Transverse colon (tissue), 4 donors: ENCODE measurements at regions not wholly inside any gene's neighbourhood (a gene's known extent, or its start where the extent isn't known, plus 50 kb on each side); places are given as distances from the start of the nearest gene placed in this dataset.

ENCODE experiments used
- EP300 ChIP-seq: sonication (generic); formaldehyde crosslinking; IDR thresholded peaks from one replicate; pipeline ENCODE4 v1.6.1; 2017; ENCODE audit warnings: antibody characterized with exemption, low read depth
- POLR2A ChIP-seq: fragments of 450-650 bp; IDR thresholded peaks from one replicate; pipeline ENCODE4 v1.6.1; 2016; ENCODE audit warnings: antibody characterized with exemption, mild to moderate bottlenecking, moderate library complexity
- POLR2AphosphoS5 ChIP-seq, 3 donors: sonication (generic); formaldehyde crosslinking; IDR thresholded peaks; one replicate each; pipeline ENCODE4 v1.6.1; 2016; ENCODE audit warnings: antibody characterized with exemption in 3 of 3
- TF ChIP-seq, protein P1 (sequence below), 5 experiments: fragments of 200-600 bp in 3 of 5; fragments of 450-650 bp in 2 of 5; sonication (generic) in 3 of 5; IDR thresholded peaks; 1 replicate in 2 of 5; 2 replicates in 3 of 5; pipeline ENCODE4 v1.5.1; 2016 to 2017; ENCODE audit warnings: antibody characterized with exemption in 5 of 5, inconsistent platforms in 3 of 5, mild to moderate bottlenecking in 2 of 5, moderate library complexity in 1 of 5

DNA sequence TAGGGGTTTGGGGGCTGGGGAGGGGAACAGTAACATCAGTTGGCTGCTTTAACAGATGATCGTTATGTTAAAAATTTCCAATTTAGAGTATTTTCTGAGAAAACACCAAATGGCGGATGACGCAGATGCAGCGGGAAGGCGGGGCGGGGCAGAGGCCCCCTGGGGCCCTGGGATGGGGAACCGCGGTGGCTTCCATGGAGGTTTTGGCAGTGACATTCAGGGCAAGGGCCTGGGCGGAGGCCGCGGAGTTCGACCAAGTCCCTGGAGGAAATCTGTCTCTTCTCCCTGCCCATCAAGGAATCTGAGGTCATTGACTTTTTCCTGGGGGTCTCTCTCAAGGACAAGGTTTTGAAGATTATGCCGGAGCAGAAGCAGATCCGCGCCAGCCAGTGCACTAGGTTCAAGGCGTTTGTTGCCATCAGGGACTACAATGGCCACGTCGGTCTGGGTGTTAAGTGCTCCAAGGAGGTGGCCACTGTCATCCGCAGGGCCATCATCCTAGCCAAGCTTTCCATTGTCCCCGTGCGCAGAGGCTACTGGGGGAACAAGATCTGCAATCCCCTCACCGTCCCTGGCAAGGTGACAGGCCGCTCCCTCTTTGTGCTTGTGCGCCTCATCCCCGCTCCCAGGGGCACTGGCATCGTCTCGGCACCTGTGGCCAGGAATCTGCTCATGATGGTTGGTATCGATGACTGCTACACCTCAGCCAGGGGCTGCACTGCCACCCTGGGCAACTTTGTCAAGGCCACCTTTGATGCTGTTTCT lies 310.2 kb downstream of the PTPRC start:
- TF ChIP-seq, protein P1, sequence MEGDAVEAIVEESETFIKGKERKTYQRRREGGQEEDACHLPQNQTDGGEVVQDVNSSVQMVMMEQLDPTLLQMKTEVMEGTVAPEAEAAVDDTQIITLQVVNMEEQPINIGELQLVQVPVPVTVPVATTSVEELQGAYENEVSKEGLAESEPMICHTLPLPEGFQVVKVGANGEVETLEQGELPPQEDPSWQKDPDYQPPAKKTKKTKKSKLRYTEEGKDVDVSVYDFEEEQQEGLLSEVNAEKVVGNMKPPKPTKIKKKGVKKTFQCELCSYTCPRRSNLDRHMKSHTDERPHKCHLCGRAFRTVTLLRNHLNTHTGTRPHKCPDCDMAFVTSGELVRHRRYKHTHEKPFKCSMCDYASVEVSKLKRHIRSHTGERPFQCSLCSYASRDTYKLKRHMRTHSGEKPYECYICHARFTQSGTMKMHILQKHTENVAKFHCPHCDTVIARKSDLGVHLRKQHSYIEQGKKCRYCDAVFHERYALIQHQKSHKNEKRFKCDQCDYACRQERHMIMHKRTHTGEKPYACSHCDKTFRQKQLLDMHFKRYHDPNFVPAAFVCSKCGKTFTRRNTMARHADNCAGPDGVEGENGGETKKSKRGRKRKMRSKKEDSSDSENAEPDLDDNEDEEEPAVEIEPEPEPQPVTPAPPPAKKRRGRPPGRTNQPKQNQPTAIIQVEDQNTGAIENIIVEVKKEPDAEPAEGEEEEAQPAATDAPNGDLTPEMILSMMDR (IDR thresholded peaks at IDR 0.05), result no peak
- TF ChIP-seq EP300, result no peak
- no peak for TF ChIP-seq POLR2A
- no peak for TF ChIP-seq POLR2AphosphoS5 (IDR thresholded peaks at IDR 0.05)
